ENCODE measurements at regions not wholly inside any gene's neighbourhood (a gene's known extent, or its start where the extent isn't known, plus 50 kb on each side); places are given as distances from the start of the nearest gene placed in this dataset.
A peak's percentile ranks its signal among the peaks of the same experiment; 100 is the strongest.
"Not testable (repeated sequence)": the region's sequence is repeated elsewhere in the genome, so short reads cannot be mapped to it uniquely, and the experiment has no call there.

DNA sequence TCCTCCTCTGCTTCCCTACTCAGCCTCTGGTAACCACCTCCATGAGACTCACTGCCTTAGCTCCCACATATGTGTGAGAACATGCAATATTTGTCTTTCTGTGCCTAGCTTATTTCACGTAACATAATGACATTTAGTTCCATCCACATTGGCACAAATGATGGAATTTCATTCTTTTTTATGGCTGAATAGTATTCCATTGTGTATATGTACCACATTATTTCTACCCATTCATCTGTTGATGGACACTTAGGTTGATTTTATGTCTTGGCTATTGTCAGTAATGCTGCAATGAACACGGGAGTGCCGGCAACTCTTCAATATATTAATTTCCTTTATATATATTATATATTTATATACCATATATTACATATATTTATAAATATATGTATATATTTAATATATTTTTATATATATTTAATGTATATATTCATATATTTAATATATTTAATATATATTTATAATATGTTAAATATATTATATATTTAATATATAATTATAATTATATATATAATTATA, 1046.9 kb downstream of the DNAJB9 start:
- FAIRE-seq (no peak), DNase-seq (ENCODE audit: insufficient read length, low spot score) (no peak)
- TF ChIP-seq, protein P1, sequence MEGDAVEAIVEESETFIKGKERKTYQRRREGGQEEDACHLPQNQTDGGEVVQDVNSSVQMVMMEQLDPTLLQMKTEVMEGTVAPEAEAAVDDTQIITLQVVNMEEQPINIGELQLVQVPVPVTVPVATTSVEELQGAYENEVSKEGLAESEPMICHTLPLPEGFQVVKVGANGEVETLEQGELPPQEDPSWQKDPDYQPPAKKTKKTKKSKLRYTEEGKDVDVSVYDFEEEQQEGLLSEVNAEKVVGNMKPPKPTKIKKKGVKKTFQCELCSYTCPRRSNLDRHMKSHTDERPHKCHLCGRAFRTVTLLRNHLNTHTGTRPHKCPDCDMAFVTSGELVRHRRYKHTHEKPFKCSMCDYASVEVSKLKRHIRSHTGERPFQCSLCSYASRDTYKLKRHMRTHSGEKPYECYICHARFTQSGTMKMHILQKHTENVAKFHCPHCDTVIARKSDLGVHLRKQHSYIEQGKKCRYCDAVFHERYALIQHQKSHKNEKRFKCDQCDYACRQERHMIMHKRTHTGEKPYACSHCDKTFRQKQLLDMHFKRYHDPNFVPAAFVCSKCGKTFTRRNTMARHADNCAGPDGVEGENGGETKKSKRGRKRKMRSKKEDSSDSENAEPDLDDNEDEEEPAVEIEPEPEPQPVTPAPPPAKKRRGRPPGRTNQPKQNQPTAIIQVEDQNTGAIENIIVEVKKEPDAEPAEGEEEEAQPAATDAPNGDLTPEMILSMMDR (IDR thresholded peaks at IDR 0.05; ENCODE audit: insufficient read depth, missing control alignments) = no peak

DNA sequence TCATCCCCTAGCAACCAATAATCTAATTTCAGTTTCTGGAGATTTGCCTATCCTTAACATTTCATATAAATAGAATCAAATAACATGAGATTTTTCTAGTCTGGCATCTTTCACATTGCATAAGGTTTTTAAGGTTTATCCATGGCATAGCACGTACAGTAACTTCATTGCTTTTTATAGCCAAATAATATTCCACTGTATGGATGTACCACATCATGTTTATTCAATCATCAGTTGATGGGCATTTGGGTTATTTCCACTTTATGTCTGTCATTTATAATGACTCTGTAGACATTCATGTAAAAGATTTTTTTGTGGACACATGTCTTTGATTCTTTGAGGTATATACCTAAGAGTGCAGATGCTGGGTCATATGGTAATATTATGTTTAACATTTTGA, 1052.6 kb downstream of the DNAJB9 start:
- no peak for DNase-seq (ENCODE audit: insufficient read length, low spot score)
- no peak for FAIRE-seq
- TF ChIP-seq, protein P1 (IDR thresholded peaks at IDR 0.05; ENCODE audit: insufficient read depth, missing control alignments) = no peak

DNA sequence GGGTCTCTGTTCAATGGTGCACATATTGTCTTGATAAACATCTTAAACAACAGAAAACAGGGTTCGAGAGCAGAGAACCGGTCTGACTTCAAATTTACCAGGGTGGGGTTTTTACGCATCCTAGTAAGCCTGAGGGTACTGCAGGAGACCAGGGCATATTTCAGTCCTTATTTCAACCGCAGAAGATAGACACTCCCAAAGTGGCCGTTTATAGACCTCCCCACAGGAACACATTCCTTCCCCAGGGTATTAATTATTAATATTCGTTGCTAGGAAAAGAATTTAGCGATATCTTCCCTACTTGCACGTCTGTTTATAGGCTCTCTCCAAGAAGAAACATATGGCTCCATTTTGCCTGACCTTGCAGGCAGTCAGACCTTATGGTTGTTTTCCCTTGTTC, 1063.2 kb downstream of the DNAJB9 start:
- not testable (repeated sequence) for FAIRE-seq; DNase-seq (ENCODE audit: insufficient read length, low spot score)

DNA sequence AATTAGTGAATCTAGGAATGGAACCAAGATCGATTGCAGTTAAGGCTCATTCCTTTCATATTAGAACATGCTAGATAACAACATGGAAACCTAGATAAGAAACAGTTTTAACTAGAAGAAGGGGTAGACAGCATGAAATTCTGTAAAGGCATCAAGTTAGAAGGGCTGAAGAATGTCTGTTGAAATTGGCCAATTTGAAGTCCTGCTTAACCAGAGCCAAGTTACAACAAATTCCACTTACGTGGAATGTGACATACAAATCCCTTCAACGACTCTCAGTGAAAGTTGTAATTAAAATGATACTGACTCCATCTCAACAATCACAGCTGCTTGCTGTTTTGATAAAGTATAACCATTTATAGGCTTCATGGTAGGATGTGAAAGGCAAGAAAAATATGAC, 1065.7 kb downstream of the DNAJB9 start:
- FAIRE-seq = peak; percentile 66
- DNase-seq (ENCODE audit: insufficient read length, low spot score) = no peak
- TF ChIP-seq, protein P1 (IDR thresholded peaks at IDR 0.05; ENCODE audit: insufficient read depth, missing control alignments) = no peak

DNA sequence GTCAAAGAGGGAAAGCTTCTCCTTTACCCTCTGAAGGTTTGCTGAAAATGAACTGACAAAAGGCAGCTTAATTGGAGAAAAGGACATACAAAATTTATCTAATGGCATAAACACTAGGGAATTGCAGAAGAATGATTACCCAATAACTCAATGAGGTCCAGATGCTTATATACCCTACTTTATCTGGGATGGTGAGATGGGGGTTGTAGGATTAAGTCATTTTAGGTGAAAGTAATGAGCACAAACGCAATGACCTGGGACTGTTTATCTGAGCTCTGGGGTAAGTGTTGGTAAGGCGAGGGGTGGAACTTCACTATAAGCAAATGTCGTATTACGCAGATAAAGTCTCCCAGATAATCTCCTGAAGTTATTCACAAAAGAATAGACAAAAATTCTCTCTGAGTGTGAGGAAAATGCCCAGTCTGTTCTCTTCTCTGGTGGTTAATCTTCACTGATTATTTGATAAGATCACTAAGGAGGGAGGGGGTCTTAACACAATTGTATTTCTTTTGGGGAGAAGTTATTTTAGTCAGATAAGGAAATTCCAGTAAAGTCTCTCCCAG, 1067.8 kb downstream of the DNAJB9 start:
- FAIRE-seq = no peak
- TF ChIP-seq, protein P1 (IDR thresholded peaks at IDR 0.05; ENCODE audit: insufficient read depth, missing control alignments) = no peak
- no peak for DNase-seq (ENCODE audit: insufficient read length, low spot score)

DNA sequence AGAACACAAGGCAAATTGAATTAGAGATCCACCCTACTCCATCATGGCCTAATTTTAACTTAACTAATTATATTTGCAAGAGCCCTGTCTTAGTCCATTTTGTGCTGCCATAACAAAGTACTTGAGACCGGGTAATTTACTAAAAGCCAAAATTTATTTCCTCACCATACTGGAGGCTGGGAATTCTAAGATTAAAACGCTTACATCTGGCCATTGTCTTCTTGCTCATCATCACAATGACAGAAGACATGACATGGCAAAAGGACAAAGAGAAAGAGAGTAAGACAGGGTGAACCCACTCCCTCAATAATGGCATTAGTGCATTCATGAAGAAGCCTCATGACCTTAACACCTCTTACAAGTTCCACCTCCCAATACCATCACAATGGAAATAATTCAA, 1068.6 kb downstream of the DNAJB9 start:
- TF ChIP-seq, protein P1 (IDR thresholded peaks at IDR 0.05; ENCODE audit: insufficient read depth, missing control alignments) = no peak
- no peak for FAIRE-seq
- no peak for DNase-seq (ENCODE audit: insufficient read length, low spot score)

DNA sequence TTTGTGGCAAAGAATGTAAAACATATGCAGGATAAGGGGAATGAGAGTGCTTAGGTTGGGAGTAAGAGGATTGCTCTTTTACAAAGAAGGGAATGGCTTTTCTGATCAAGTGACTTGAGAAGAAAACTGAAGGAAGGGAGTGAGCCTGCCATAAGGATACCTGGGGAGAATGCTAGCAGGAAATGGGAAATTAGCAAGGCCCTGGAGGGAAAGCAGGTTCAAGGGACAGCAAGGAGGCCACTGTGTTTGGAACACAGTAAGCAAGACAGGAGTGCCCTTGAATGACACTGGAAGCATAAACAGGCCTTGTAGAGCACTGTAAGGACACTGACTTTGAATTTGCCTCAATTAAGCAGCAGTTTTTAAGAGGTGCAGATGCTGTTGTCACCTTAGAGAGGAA, 1069.9 kb downstream of the DNAJB9 start:
- FAIRE-seq (no peak), DNase-seq (ENCODE audit: insufficient read length, low spot score) (no peak)
- TF ChIP-seq, protein P1 (IDR thresholded peaks at IDR 0.05; ENCODE audit: insufficient read depth, missing control alignments) = no peak

DNA sequence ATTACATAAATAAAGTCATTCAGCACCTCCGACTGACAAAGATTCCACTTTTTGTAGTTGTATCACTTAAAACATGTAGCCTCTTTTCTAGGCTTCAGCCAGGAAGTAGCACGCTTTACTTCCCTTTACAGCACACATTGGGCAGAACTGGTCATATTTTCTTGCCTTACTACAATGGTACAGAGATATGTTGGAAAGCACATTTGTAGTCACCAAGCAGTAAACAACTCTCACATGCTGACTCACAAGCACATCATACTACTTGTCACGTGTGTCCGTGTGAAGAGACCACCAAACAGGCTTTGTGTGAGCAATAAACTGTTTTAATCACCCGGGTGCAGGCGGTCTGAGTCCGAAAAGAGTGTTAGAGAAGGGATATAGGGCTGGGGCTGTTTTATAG, 1071.8 kb downstream of the DNAJB9 start:
- FAIRE-seq (no peak), DNase-seq (ENCODE audit: insufficient read length, low spot score) (no peak)
- TF ChIP-seq, protein P1 (IDR thresholded peaks at IDR 0.05; ENCODE audit: insufficient read depth, missing control alignments) = no peak
